ENCODE measurements at regions not wholly inside any gene's neighbourhood (a gene's known extent, or its start where the extent isn't known, plus 50 kb on each side); places are given as distances from the start of the nearest gene placed in this dataset.
A peak's percentile ranks its signal among the peaks of the same experiment; 100 is the strongest.

DNA sequence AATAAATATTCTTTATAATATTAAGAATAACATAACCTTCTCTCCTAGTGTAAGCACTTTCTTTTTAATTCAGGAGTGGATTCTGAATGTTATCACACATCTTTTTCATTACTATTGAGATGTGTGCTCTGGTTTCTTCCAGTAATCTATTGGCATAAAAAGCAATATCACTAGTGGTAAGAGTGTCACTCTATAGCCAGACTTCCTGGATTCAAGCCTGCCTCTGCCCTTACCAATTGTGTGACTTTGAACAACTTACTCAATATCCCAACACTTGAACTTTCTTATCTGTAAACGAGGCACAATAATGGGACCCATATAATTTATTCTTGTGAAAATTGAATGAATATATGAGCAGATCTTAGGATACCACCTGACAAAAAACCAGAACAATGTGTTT, 71.0 kb downstream of the SEM1 start:
- FAIRE-seq (no peak), DNase-seq (ENCODE audit: insufficient read length, low spot score) (no peak)
- no peak for TF ChIP-seq SPI1 (IDR thresholded peaks at IDR 0.05; ENCODE audit: low read depth, low read length)
- TF ChIP-seq TAF1 (IDR thresholded peaks at IDR 0.05; ENCODE audit: low read depth, low read length), result no peak
- no peak for TF ChIP-seq POU2F2 (IDR thresholded peaks at IDR 0.05; ENCODE audit: low read depth, low read length)
- no peak for TF ChIP-seq POLR2A (IDR thresholded peaks at IDR 0.05; ENCODE audit: low read depth, low read length)
- TF ChIP-seq POLR2AphosphoS5 (IDR thresholded peaks at IDR 0.05; ENCODE audit: low read depth, low read length), result no peak
- no peak for TF ChIP-seq PAX5 (IDR thresholded peaks at IDR 0.05; ENCODE audit: insufficient read depth, low read length, severe bottlenecking)

DNA sequence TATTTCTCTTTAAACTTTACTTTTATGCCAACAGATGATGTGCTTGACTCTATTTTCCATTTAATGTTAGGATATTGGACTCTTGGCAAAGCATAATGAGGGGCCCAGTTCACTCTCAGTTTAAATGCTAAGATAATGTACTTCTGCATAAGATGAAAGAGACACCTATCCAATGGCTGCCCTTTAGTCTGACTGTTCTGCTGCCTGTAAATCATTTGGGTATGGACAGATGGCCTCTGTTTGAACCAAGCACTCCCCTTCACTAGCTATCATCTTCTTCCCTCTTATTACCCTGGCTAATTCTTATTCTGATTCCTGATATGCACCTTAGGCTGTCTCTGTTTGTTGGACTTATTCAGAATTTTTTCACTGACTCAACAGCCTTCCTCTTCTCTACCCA, 72.1 kb downstream of the SEM1 start:
- DNase-seq (ENCODE audit: insufficient read length, low spot score), result no peak
- TF ChIP-seq TAF1 (IDR thresholded peaks at IDR 0.05; ENCODE audit: low read depth, low read length), result no peak
- no peak for FAIRE-seq

DNA sequence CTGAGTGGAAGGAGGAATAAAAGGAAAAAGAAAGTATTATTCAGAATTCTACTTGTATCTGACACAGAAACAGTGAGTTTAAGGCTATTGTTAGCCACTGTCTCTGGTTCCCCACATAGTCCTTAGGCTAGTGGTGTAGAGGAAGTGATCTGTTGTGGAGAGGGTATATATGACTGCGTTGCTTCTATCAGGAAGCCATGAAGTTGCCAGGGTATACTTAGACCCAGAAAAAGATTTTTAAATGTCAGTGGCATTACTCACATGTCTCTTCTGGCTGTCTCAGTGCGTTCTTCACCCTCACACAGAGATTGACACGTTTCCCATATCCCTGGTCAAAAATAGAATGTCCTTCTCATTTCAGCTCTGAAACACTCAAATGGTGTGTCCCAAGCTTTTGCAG, 72.7 kb downstream of the SEM1 start:
- no peak for FAIRE-seq
- TF ChIP-seq POLR2A (IDR thresholded peaks at IDR 0.05; ENCODE audit: low read depth, low read length) (no peak), SPI1 (IDR thresholded peaks at IDR 0.05; ENCODE audit: low read depth, low read length) (peak; percentile 7; the same call in 1 of the 2 replicates)
- no peak for DNase-seq (ENCODE audit: insufficient read length, low spot score)

DNA sequence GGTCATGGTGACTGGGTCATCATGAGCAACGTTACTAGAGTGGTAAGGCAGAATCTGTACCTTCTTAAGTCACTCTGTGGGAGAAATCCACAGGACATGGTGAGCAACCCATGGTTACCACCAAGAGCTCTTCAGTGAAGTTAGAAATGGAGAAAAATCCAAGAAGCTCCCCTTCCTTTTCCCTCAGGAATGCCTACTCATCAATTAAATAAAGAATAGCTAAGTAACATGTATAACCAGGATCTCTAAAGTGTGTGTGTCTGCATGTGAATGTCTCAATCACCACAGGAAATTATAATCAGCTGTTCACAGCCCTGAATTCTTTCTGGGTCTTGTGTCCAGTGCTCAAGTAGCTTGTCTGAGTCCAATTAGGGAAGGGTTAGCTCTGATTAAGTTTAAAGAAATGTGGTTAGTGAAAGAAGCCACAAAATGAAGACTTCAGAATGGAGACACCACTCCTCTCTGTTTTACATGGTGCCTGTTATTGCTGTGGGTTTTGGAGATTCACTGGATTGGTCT, 73.2 kb downstream of the SEM1 start:
- no peak for DNase-seq (ENCODE audit: insufficient read length, low spot score)
- no peak for FAIRE-seq
- TF ChIP-seq POU2F2 (IDR thresholded peaks at IDR 0.05; ENCODE audit: low read depth, low read length), result no peak

DNA sequence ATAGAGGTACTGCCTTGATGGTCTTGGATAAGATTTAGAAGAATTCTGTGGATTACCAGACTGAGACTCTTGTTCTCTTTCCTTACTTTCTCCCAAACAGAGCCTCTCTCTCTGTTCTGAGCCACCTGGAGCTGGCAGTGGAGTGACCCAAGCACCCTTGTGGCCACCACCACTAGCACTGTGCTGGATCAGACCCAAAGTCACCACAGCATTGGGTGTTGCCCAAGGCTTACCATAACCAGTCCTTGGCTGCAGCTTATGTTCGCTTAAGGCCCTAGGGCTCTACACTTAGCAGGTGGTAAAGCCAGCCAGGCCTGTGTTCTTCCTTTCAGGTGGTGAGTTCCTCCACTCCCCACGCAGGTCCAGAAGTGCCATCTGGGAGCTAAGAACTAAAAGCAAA, 79.8 kb downstream of the SEM1 start:
- TF ChIP-seq POU2F2 (IDR thresholded peaks at IDR 0.05; ENCODE audit: low read depth, low read length) (no peak), PAX5 (IDR thresholded peaks at IDR 0.05; ENCODE audit: insufficient read depth, low read length, severe bottlenecking) (no peak), POLR2A (IDR thresholded peaks at IDR 0.05; ENCODE audit: low read depth, low read length) (no peak), SPI1 (IDR thresholded peaks at IDR 0.05; ENCODE audit: low read depth, low read length) (no peak), TAF1 (IDR thresholded peaks at IDR 0.05; ENCODE audit: low read depth, low read length) (no peak), POLR2AphosphoS5 (IDR thresholded peaks at IDR 0.05; ENCODE audit: low read depth, low read length) (no peak)
- FAIRE-seq (no peak), DNase-seq (ENCODE audit: insufficient read length, low spot score) (no peak)

DNA sequence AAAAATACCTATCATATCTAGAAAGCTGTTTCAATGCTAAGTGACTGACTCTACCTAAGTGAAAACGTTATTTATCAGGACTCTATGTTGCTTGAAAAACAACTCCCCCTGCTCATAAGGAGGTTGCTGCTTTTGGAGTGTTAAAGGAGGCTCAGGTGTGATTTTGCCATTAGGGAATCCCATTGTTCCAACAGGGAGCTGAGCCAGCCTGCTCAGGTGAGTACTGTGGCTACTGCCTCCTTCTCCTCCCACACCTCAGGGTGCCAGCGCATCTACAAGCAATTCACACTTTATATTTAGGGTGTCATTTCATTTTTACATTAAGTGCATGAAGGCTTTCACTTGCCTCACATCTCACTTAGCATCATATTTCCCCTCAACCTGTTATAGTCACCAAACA, 84.7 kb downstream of the SEM1 start:
- FAIRE-seq, result no peak
- DNase-seq (ENCODE audit: insufficient read length, low spot score), result no peak
- TF ChIP-seq TAF1 (IDR thresholded peaks at IDR 0.05; ENCODE audit: low read depth, low read length) (no peak), POU2F2 (IDR thresholded peaks at IDR 0.05; ENCODE audit: low read depth, low read length) (no peak), POLR2A (IDR thresholded peaks at IDR 0.05; ENCODE audit: low read depth, low read length) (no peak), PAX5 (IDR thresholded peaks at IDR 0.05; ENCODE audit: insufficient read depth, low read length, severe bottlenecking) (no peak), SPI1 (IDR thresholded peaks at IDR 0.05; ENCODE audit: low read depth, low read length) (no peak), POLR2AphosphoS5 (IDR thresholded peaks at IDR 0.05; ENCODE audit: low read depth, low read length) (no peak)

DNA sequence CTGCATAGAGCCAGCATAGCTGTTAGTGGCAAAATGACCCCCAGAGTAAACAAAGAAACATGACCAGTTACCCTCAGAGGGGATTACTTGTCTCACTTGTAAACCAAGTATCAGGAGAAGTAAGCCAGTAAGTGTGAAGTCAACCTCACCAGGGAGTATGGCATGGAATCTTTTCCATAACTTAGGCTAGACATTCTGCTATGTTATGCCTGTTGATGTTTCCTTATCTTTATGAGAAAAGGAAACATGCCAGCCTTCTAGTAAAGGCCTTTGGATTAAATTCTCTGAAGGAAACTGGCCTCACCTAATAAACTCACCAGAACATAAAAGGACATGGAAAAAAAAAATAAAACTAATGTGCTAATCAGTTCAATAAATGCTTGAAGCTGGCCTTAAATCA, 87.7 kb downstream of the SEM1 start:
- no peak for TF ChIP-seq PAX5 (IDR thresholded peaks at IDR 0.05; ENCODE audit: insufficient read depth, low read length, severe bottlenecking)
- DNase-seq (ENCODE audit: insufficient read length, low spot score) (no peak), FAIRE-seq (no peak)

DNA sequence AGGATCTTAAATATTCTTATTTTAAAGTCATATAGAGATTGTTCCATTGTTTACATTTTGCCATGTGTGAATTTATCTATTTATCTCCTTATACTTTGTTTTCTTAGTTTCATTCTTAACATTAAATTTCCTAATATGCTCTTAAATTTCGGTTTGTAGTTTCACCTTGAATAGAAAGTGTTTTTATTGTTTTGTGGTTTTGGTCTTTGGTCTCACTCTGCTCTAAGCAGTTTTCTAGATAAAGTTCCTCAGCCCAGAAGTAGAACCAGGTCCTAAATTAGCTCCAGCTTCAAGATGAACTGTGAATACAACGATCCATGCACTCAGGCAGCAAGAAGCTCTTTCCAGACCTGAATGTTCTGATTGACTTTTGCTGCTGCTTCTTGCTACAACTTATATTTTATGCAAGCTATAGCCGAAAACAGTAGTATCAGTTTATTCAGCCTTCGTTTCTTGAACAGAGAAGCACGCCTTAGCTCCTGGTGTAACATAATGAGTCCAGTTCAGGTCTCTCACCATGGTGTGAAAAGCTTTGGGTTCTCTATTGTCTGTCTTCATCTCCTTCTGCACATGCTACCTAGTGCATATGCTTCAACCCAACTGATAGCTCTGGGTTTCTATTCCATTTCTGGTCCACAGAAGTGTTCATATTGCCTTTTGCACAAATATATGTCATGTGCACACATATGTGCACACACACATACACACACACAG, 95.3 kb downstream of the SEM1 start:
- no peak for DNase-seq (ENCODE audit: insufficient read length, low spot score)
- no peak for FAIRE-seq
- TF ChIP-seq POU2F2 (IDR thresholded peaks at IDR 0.05; ENCODE audit: low read depth, low read length) (no peak), POLR2A (IDR thresholded peaks at IDR 0.05; ENCODE audit: low read depth, low read length) (no peak), SPI1 (IDR thresholded peaks at IDR 0.05; ENCODE audit: low read depth, low read length) (no peak), TAF1 (IDR thresholded peaks at IDR 0.05; ENCODE audit: low read depth, low read length) (no peak), POLR2AphosphoS5 (IDR thresholded peaks at IDR 0.05; ENCODE audit: low read depth, low read length) (no peak), PAX5 (IDR thresholded peaks at IDR 0.05; ENCODE audit: insufficient read depth, low read length, severe bottlenecking) (no peak)

DNA sequence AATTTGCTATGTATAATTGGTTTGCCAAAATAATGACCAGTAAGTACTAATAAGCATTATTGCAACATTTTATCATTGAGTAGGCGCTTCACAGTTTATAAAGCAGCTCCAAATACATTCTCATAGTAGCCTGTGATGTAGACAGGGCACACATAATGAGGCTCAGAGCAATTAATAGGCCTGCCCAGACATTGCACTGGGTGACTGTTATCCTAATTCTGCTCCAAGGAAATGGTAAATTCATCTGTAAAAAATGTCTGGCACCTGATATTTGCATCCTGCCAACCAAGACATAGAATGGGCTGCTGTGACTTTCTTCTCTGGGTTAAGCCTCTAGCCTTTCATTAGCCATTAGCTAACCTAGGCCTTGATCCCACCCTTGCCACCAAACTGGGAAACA, 97.6 kb downstream of the SEM1 start:
- no peak for DNase-seq (ENCODE audit: insufficient read length, low spot score)
- FAIRE-seq, result no peak
- TF ChIP-seq TAF1 (IDR thresholded peaks at IDR 0.05; ENCODE audit: low read depth, low read length) (no peak), POLR2A (IDR thresholded peaks at IDR 0.05; ENCODE audit: low read depth, low read length) (no peak), POLR2AphosphoS5 (IDR thresholded peaks at IDR 0.05; ENCODE audit: low read depth, low read length) (no peak)

DNA sequence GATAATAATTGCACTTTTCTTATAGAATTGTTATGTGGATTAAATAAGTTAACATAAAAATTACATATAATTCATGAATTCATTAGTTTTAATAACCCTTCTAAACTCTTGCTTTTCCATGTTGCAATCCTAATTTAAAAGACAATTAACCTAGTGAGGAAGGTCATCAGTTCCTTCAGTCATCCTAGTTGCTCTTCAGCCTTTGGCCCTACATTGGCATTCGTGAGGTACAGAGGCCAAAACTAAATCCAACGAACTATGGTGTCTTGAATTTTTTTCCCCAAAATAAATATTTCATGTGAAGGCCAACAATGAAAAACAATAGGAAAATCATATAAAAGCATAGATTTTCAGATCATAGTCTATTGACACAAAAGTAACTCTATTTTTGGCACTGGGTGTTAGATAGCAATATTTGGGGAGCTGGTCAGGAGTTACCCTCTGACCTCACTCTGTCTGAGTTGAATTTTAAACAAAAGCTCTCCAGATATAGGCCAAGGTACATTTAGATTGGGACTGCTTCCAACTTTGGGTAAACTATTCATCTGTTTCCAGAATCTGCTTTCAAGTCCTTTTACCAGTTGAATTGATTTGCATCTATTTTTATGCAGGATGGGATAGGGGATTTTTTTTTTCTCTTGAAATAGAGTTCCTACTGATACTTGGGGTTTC, 104.5 kb downstream of the SEM1 start:
- no peak for FAIRE-seq
- no peak for TF ChIP-seq SPI1 (IDR thresholded peaks at IDR 0.05; ENCODE audit: low read depth, low read length)
- TF ChIP-seq POU2F2 (IDR thresholded peaks at IDR 0.05; ENCODE audit: low read depth, low read length), result no peak
- TF ChIP-seq POLR2AphosphoS5 (IDR thresholded peaks at IDR 0.05; ENCODE audit: low read depth, low read length), result no peak
- no peak for TF ChIP-seq POLR2A (IDR thresholded peaks at IDR 0.05; ENCODE audit: low read depth, low read length)
- TF ChIP-seq PAX5 (IDR thresholded peaks at IDR 0.05; ENCODE audit: insufficient read depth, low read length, severe bottlenecking), result no peak
- TF ChIP-seq TAF1 (IDR thresholded peaks at IDR 0.05; ENCODE audit: low read depth, low read length), result no peak

More for the DNA sequence above, 104.5 kb downstream of the SEM1 start:
- no peak for DNase-seq (ENCODE audit: insufficient read length, low spot score)

Data from GM12891 (cell line).